ENCODE measurements at regions not wholly inside any gene's neighbourhood (a gene's known extent, or its start where the extent isn't known, plus 50 kb on each side); places are given as distances from the start of the nearest gene placed in this dataset.

DNA sequence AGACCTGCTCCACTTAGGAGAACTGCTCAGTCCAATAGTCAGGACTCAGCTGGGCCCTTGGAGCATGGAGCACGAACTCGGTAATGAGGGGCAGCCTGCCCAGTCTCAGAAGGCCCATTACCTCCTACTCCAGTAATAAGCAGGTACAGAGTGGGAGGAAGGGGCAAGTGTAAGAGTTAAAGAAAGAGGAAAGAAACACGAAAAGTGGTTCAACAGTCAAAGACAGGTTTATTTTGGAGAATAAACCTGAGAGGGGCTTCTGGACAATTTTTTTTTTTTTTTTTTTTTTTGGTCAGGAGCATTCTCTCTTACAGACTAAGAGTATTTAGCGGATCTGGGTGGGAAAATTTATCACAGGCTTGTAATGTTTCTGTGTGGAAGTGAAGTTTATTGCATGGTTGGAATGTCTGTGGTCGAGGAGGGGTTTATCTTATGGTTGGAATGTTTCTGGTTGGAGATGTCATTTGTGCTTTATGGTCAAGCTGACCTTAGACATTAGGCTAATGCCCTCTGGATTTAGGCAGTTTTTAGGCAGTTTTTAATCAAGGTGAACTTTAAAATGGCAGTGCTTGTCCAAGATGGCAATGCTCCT lies 340.1 kb downstream of the BCKDHB start:
- TF ChIP-seq, protein P1, sequence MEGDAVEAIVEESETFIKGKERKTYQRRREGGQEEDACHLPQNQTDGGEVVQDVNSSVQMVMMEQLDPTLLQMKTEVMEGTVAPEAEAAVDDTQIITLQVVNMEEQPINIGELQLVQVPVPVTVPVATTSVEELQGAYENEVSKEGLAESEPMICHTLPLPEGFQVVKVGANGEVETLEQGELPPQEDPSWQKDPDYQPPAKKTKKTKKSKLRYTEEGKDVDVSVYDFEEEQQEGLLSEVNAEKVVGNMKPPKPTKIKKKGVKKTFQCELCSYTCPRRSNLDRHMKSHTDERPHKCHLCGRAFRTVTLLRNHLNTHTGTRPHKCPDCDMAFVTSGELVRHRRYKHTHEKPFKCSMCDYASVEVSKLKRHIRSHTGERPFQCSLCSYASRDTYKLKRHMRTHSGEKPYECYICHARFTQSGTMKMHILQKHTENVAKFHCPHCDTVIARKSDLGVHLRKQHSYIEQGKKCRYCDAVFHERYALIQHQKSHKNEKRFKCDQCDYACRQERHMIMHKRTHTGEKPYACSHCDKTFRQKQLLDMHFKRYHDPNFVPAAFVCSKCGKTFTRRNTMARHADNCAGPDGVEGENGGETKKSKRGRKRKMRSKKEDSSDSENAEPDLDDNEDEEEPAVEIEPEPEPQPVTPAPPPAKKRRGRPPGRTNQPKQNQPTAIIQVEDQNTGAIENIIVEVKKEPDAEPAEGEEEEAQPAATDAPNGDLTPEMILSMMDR (IDR thresholded peaks at IDR 0.05), result no peak
- TF ChIP-seq POLR2AphosphoS5 (IDR thresholded peaks at IDR 0.05; ENCODE audit: low read depth, low read length), result no peak
